Erythroblast (primary cell): ENCODE measurements at regions not wholly inside any gene's neighbourhood (a gene's known extent, or its start where the extent isn't known, plus 50 kb on each side); places are given as distances from the start of the nearest gene placed in this dataset.

Experiments
- GATA1 ChIP-seq: IDR thresholded peaks from 2 replicates; pipeline ENCODE4 v1.6.1; 2011; ENCODE audit warnings: low read depth, mild to moderate bottlenecking, control low read depth, low read length, moderate library complexity
- POLR2A ChIP-seq: IDR thresholded peaks from 2 replicates; pipeline ENCODE4 v1.6.1; 2011; ENCODE audit warnings: mild to moderate bottlenecking, low read length

DNA sequence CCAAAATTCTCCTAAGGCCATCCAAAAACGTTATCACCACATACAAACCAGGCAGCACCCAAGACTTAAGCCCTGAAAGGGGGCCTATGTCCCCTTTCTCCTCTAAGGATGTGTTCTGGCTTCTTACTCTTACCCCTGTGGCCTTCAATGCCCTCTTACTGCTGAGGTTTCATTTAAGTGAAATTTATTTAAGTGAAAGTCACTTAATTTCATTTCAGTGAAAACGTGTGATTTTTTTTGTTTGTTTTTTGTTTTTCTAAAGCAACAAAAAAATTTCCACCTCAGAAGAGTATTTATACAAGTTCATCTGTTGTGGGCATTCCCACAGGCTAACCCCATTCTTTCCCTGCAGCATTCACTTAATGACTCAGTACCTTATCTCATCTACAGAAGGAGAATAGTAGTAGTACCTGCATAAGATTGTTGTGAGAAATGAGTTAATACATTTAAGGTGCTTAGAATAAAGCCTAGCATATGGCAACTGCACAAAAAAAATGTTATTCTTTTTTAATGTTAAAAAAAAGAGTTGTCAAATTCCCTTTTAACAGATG lies 220.6 kb downstream of the CHRM3 start:
- TF ChIP-seq POLR2A (no peak), GATA1 (no peak)
